ENCODE measurements at regions not wholly inside any gene's neighbourhood (a gene's known extent, or its start where the extent isn't known, plus 50 kb on each side); places are given as distances from the start of the nearest gene placed in this dataset.
A peak's percentile ranks its signal among the peaks of the same experiment; 100 is the strongest.

DNA sequence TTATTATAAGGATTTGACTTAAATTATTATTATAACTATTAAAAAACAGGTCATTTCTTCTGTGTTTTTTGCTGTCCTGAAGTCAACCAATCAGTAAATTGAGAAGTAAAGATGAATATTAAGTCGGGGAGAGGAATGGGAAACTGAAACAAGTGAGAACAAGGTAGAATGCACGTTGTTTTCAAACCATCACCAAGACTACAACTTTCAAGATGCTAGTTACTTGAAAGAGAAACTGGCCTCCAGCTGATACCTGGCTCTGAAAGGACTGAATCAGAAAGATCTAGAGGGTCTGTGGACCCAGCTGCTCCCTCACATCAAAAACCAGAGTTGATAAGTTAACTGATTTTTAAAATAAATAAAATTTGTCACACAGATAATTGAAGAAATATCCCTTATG is 1301.5 kb upstream of the ATXN8OS start:
- H3K27me3 ChIP-seq (ENCODE audit: control insufficient read depth in 3 of 3, insufficient read depth in 3 of 3, low read depth in 1 of 3, low read length in 3 of 3) = no peaks in the 10 kb centered on the region
- H3K9ac ChIP-seq (ENCODE audit: low read depth, low read length, poor library complexity) = no peak overlapping the region

GRCh38 chr13:68784275-68784674 is 1323.4 kb upstream of the ATXN8OS start:
- no peak overlapping the region for H3K4me2 ChIP-seq (ENCODE audit: insufficient read depth, low read length, poor library complexity, severe bottlenecking)
- H3K4me1 ChIP-seq (ENCODE audit: control insufficient read depth in 2 of 2, insufficient read depth in 1 of 2, low read depth in 1 of 2, low read length in 2 of 2) = no peaks in the 10 kb centered on the region
- no peak overlapping the region for H3K4ac ChIP-seq (ENCODE audit: low read length)
- no peak overlapping the region for H2AK5ac ChIP-seq (ENCODE audit: low read depth, low read length)
- H3K27ac ChIP-seq (replicated peaks; ENCODE audit: low read length) = no peak overlapping the region
- H3K79me1 ChIP-seq (ENCODE audit: low read depth, low read length) = no peaks in the 10 kb centered on the region
- H4K8ac ChIP-seq (ENCODE audit: low read depth, low read length) = no peak overlapping the region
- H2BK120ac ChIP-seq (ENCODE audit: low read depth, low read length) = no peak overlapping the region
- H3K18ac ChIP-seq (ENCODE audit: low read length) = no peak overlapping the region
- H3K4me3 ChIP-seq (ENCODE audit: low read length in 2 of 2) = no peak overlapping the region
- H3K9me3 ChIP-seq (replicated peaks in 1 of 2; ENCODE audit: control insufficient read depth in 2 of 2, insufficient read depth in 1 of 2, low read depth in 1 of 2, low read length in 2 of 2) = no peaks in the 10 kb centered on the region
- no peak overlapping the region for H3K9ac ChIP-seq (ENCODE audit: low read depth, low read length, poor library complexity)
- no peak overlapping the region for H3K23ac ChIP-seq (ENCODE audit: low read depth, low read length, poor library complexity)
- H2BK5ac ChIP-seq (ENCODE audit: low read length) = no peak overlapping the region
- no peaks in the 10 kb centered on the region for H3K27me3 ChIP-seq (ENCODE audit: control insufficient read depth in 3 of 3, insufficient read depth in 3 of 3, low read depth in 1 of 3, low read length in 3 of 3)
- H2BK15ac ChIP-seq (ENCODE audit: low read length) = no peak overlapping the region
- H3K36me3 ChIP-seq (replicated peaks in 1 of 2; ENCODE audit: control insufficient read depth in 2 of 2, insufficient read depth in 2 of 2, low read length in 2 of 2) = no peaks in the 10 kb centered on the region
- no peak for DNase-seq (ENCODE audit: low spot score)
- no peak overlapping the region for H4K91ac ChIP-seq (ENCODE audit: low read depth, low read length, poor library complexity)
- H2AFZ ChIP-seq (ENCODE audit: low read length) = no peak overlapping the region
- no peak overlapping the region for H3K14ac ChIP-seq (ENCODE audit: low read length)
- no peak overlapping the region for H2BK12ac ChIP-seq (ENCODE audit: low read length)

More for the DNA sequence above, 1301.5 kb upstream of the ATXN8OS start:
- Histone ChIP-seq H3K4me1 (ENCODE audit: control insufficient read depth in 2 of 2, insufficient read depth in 1 of 2, low read depth in 1 of 2, low read length in 2 of 2) (no peaks in the 10 kb centered on the region), H2BK12ac (ENCODE audit: low read length) (no peak overlapping the region), H3K23ac (ENCODE audit: low read depth, low read length, poor library complexity) (no peak overlapping the region), H3K14ac (ENCODE audit: low read length) (no peak overlapping the region), H2AK5ac (ENCODE audit: low read depth, low read length) (no peak overlapping the region), H3K27ac (replicated peaks; ENCODE audit: low read length) (no peak overlapping the region), H3K36me3 (replicated peaks in 1 of 2; ENCODE audit: control insufficient read depth in 2 of 2, insufficient read depth in 2 of 2, low read length in 2 of 2) (no peaks in the 10 kb centered on the region), H3K18ac (ENCODE audit: low read length) (no peak overlapping the region), H3K4ac (ENCODE audit: low read length) (no peak overlapping the region), H2AFZ (ENCODE audit: low read length) (no peak overlapping the region), H4K91ac (ENCODE audit: low read depth, low read length, poor library complexity) (no peak overlapping the region), H3K9me3 (replicated peaks in 1 of 2; ENCODE audit: control insufficient read depth in 2 of 2, insufficient read depth in 1 of 2, low read depth in 1 of 2, low read length in 2 of 2) (no peaks in the 10 kb centered on the region), H4K8ac (ENCODE audit: low read depth, low read length) (no peak overlapping the region), H3K4me2 (ENCODE audit: insufficient read depth, low read length, poor library complexity, severe bottlenecking) (no peak overlapping the region), H3K79me1 (ENCODE audit: low read depth, low read length) (no peaks in the 10 kb centered on the region), H3K4me3 (ENCODE audit: low read length in 2 of 2) (no peak overlapping the region), H2BK5ac (ENCODE audit: low read length) (no peak overlapping the region), H2BK120ac (ENCODE audit: low read depth, low read length) (no peak overlapping the region), H2BK15ac (ENCODE audit: low read length) (no peak overlapping the region)
- no peak for DNase-seq (ENCODE audit: low spot score)
- no CpG with 5 or more reads among the region's 2 CpGs for WGBS, 2 donors (ENCODE audit: extremely low coverage in 2 of 2, insufficient read length in 2 of 2, insufficient replicate concordance in 1 of 2)

- no peak overlapping the region for H3K4ac ChIP-seq (ENCODE audit: low read length)
- H3K27ac ChIP-seq (replicated peaks; ENCODE audit: low read length) = no peak overlapping the region
- no peak overlapping the region for H4K91ac ChIP-seq (ENCODE audit: low read depth, low read length, poor library complexity)
- no peak overlapping the region for H3K4me3 ChIP-seq (ENCODE audit: low read length in 2 of 2)
- no peak overlapping the region for H2AK5ac ChIP-seq (ENCODE audit: low read depth, low read length)
- H3K27me3 ChIP-seq (ENCODE audit: control insufficient read depth in 3 of 3, insufficient read depth in 3 of 3, low read depth in 1 of 3, low read length in 3 of 3) = no peaks in the 10 kb centered on the region
- no CpG with 5 or more reads among the region's 2 CpGs for WGBS, 2 donors (ENCODE audit: extremely low coverage in 2 of 2, insufficient read length in 2 of 2, insufficient replicate concordance in 1 of 2)
- H3K36me3 ChIP-seq (replicated peaks in 1 of 2; ENCODE audit: control insufficient read depth in 2 of 2, insufficient read depth in 2 of 2, low read length in 2 of 2) = no peaks in the 10 kb centered on the region
- no peak overlapping the region for H3K18ac ChIP-seq (ENCODE audit: low read length)
- H3K14ac ChIP-seq (ENCODE audit: low read length) = no peak overlapping the region
- no peaks in the 10 kb centered on the region for H3K9me3 ChIP-seq (replicated peaks in 1 of 2; ENCODE audit: control insufficient read depth in 2 of 2, insufficient read depth in 1 of 2, low read depth in 1 of 2, low read length in 2 of 2)
- H3K79me1 ChIP-seq (ENCODE audit: low read depth, low read length) = no peaks in the 10 kb centered on the region
- H2AFZ ChIP-seq (ENCODE audit: low read length) = no peak overlapping the region
- no peak overlapping the region for H4K8ac ChIP-seq (ENCODE audit: low read depth, low read length)
- H3K4me2 ChIP-seq (ENCODE audit: insufficient read depth, low read length, poor library complexity, severe bottlenecking) = no peak overlapping the region
- H2BK15ac ChIP-seq (ENCODE audit: low read length) = no peak overlapping the region
- no peaks in the 10 kb centered on the region for H3K4me1 ChIP-seq (ENCODE audit: control insufficient read depth in 2 of 2, insufficient read depth in 1 of 2, low read depth in 1 of 2, low read length in 2 of 2)
- no peak overlapping the region for H2BK5ac ChIP-seq (ENCODE audit: low read length)
- H3K9ac ChIP-seq (ENCODE audit: low read depth, low read length, poor library complexity) = no peak overlapping the region
- no peak for DNase-seq (ENCODE audit: low spot score)
- no peak overlapping the region for H2BK120ac ChIP-seq (ENCODE audit: low read depth, low read length)
- no peak overlapping the region for H2BK12ac ChIP-seq (ENCODE audit: low read length)
- no peak overlapping the region for H3K23ac ChIP-seq (ENCODE audit: low read depth, low read length, poor library complexity)
These were observed 1348.0 kb upstream of the ATXN8OS start for GRCh38 chr13:68759617-68760016.

GRCh38 chr13:68749796-68750195 is 1357.8 kb upstream of the ATXN8OS start:
- H3K4me2 ChIP-seq (ENCODE audit: insufficient read depth, low read length, poor library complexity, severe bottlenecking) = no peak overlapping the region
- H2BK120ac ChIP-seq (ENCODE audit: low read depth, low read length) = no peak overlapping the region
- no peak overlapping the region for H3K27ac ChIP-seq (replicated peaks; ENCODE audit: low read length)
- no peak overlapping the region for H3K4ac ChIP-seq (ENCODE audit: low read length)
- H2AK5ac ChIP-seq (ENCODE audit: low read depth, low read length) = no peak overlapping the region
- H3K4me3 ChIP-seq (ENCODE audit: low read length in 2 of 2) = no peak overlapping the region
- H3K79me1 ChIP-seq (ENCODE audit: low read depth, low read length) = no peaks in the 10 kb centered on the region
- H3K36me3 ChIP-seq (replicated peaks in 1 of 2; ENCODE audit: control insufficient read depth in 2 of 2, insufficient read depth in 2 of 2, low read length in 2 of 2) = no peaks in the 10 kb centered on the region
- no peaks in the 10 kb centered on the region for H3K4me1 ChIP-seq (ENCODE audit: control insufficient read depth in 2 of 2, insufficient read depth in 1 of 2, low read depth in 1 of 2, low read length in 2 of 2)
- no peak overlapping the region for H3K18ac ChIP-seq (ENCODE audit: low read length)
- H3K14ac ChIP-seq (ENCODE audit: low read length) = no peak overlapping the region
- no peak overlapping the region for H2BK15ac ChIP-seq (ENCODE audit: low read length)
- no peaks in the 10 kb centered on the region for H3K9me3 ChIP-seq (replicated peaks in 1 of 2; ENCODE audit: control insufficient read depth in 2 of 2, insufficient read depth in 1 of 2, low read depth in 1 of 2, low read length in 2 of 2)
- no peak overlapping the region for H3K23ac ChIP-seq (ENCODE audit: low read depth, low read length, poor library complexity)
- peak overlapping the region; percentile 2 for H2AFZ ChIP-seq (ENCODE audit: low read length)
- H3K27me3 ChIP-seq (ENCODE audit: control insufficient read depth in 3 of 3, insufficient read depth in 3 of 3, low read depth in 1 of 3, low read length in 3 of 3) = no peaks in the 10 kb centered on the region
- H3K9ac ChIP-seq (ENCODE audit: low read depth, low read length, poor library complexity) = no peak overlapping the region
- H4K8ac ChIP-seq (ENCODE audit: low read depth, low read length) = no peak overlapping the region
- no peak for DNase-seq (ENCODE audit: low spot score)
- H2BK12ac ChIP-seq (ENCODE audit: low read length) = no peak overlapping the region
- H4K91ac ChIP-seq (ENCODE audit: low read depth, low read length, poor library complexity) = no peak overlapping the region
- no peak overlapping the region for H2BK5ac ChIP-seq (ENCODE audit: low read length)
